MM.1S (cell line): ENCODE measurements at regions not wholly inside any gene's neighbourhood (a gene's known extent, or its start where the extent isn't known, plus 50 kb on each side); places are given as distances from the start of the nearest gene placed in this dataset.
A peak's percentile ranks its signal among the peaks of the same experiment; 100 is the strongest.

Source experiments
- DNase-seq: peaks from one replicate; pipeline ENCODE4 v3.0.0-alpha.2; 2015
- H2AFZ ChIP-seq: fragments of 300-600 bp; sonication (generic); 2 replicates; pipeline ENCODE4 v1.6.0; 2016; ENCODE audit warnings: antibody characterized with exemption, low read length
- H3F3A ChIP-seq: fragments of 300-600 bp; sonication (generic); 2 replicates; pipeline ENCODE4 v1.6.1; 2016; ENCODE audit warnings: mild to moderate bottlenecking, antibody characterized with exemption, low read length, moderate library complexity, mixed read lengths; ENCODE audit not compliant: insufficient read depth
- H3K27ac ChIP-seq: fragments of 300-600 bp; sonication (generic); 2 replicates; pipeline ENCODE4 v1.5.1; 2016; ENCODE audit warnings: mild to moderate bottlenecking, low read length
- H3K27me3 ChIP-seq: fragments of 300-600 bp; sonication (generic); replicated peaks from 2 replicates; pipeline ENCODE4 v1.6.0; 2016; ENCODE audit warnings: low read length; ENCODE audit not compliant: insufficient read depth
- H3K36me3 ChIP-seq: fragments of 300-600 bp; sonication (generic); replicated peaks from 2 replicates; pipeline ENCODE4 v1.6.1; 2016; ENCODE audit warnings: mild to moderate bottlenecking, low read length, mixed read lengths; ENCODE audit not compliant: insufficient read depth
- H3K4me1 ChIP-seq: fragments of 300-600 bp; sonication (generic); 2 replicates; pipeline ENCODE4 v1.6.1; 2016; ENCODE audit warnings: low read length, mixed read lengths
- H3K4me2 ChIP-seq: fragments of 300-600 bp; sonication (generic); 2 replicates; pipeline ENCODE4 v1.6.0; 2016; ENCODE audit warnings: low read depth, low read length
- H3K4me3 ChIP-seq: fragments of 300-600 bp; sonication (generic); 2 replicates; pipeline ENCODE4 v1.5.1; 2016; ENCODE audit warnings: low read length, mixed read lengths
- H3K79me2 ChIP-seq: fragments of 300-600 bp; sonication (generic); 2 replicates; pipeline ENCODE4 v1.6.1; 2016; ENCODE audit warnings: mixed run types, low read length, mixed read lengths
- H3K9ac ChIP-seq: fragments of 300-600 bp; sonication (generic); 2 replicates; pipeline ENCODE4 v1.6.1; 2016; ENCODE audit warnings: low read length, mixed read lengths
- H3K9me2 ChIP-seq: fragments of 300-600 bp; sonication (generic); replicated peaks from 2 replicates; pipeline ENCODE4 v1.6.1; 2016; ENCODE audit warnings: mild to moderate bottlenecking, low read length, mixed read lengths; ENCODE audit not compliant: insufficient read depth
- H3K9me3 ChIP-seq: fragments of 300-600 bp; sonication (generic); replicated peaks from 2 replicates; pipeline ENCODE4 v1.6.1; 2016; ENCODE audit warnings: mild to moderate bottlenecking, low read length, mixed read lengths; ENCODE audit not compliant: insufficient read depth
- H4K20me1 ChIP-seq: fragments of 300-600 bp; sonication (generic); 2 replicates; pipeline ENCODE4 v1.6.1; 2016; ENCODE audit warnings: mild to moderate bottlenecking, low read length, moderate library complexity, mixed read lengths; ENCODE audit not compliant: insufficient read depth
- EZH2 ChIP-seq: fragments of 300-600 bp; sonication (generic); optimal IDR thresholded peaks from 2 replicates; pipeline ENCODE3; 2017; ENCODE audit warnings: low read depth, mild to moderate bottlenecking, antibody characterized with exemption, low read length, mixed read lengths
- EZH2phosphoT487 ChIP-seq: fragments of 300-600 bp; sonication (generic); IDR thresholded peaks from 2 replicates; pipeline ENCODE4 v1.6.1; 2018; ENCODE audit warnings: antibody characterized with exemption, low read length
- TF ChIP-seq, protein P1 (sequence below): fragments of 300-600 bp; sonication (generic); IDR thresholded peaks from 2 replicates; pipeline ENCODE4 v1.5.1; 2016; ENCODE audit warnings: antibody characterized with exemption, low read length, mixed read lengths

DNA sequence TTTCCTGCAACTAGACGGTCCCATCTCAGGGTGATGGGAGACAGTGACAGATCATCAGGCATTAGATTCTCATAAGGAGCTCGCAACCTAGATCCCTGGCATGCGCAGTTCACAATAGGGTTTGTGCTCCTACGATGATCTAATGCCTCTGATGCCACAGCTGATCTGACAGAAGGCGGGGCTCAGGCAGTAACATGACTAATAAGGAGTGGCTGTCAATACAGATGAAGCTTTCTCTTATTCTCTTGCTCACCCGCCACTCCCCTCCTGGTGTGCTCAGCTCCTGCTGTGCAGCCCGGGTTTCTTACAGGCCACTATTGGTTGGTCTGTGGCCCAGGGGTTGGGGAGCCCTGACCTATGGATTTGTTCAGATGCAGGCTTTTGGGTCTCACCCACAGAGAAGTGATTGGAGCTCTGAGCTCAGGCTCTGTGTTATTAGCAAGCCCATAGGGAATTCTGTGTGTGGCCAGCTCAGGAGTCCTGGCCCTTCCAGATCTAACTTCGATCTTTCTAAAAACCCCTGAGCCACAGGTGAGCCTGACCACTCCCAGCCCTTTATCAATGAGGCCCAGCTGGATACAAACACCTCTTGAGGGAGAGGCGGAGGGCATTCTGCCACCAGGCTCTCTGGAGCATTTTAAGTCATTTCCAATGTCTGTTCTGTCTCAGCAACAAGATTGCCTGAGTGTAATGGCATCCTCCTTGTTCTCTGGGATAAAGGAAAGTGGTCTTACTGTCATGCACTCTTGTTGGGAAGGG, 351.8 kb downstream of the BUD13 start:
- H3K27ac ChIP-seq, result peak overlapping the region; percentile 42; the same call in 1 of the 2 replicates

DNA sequence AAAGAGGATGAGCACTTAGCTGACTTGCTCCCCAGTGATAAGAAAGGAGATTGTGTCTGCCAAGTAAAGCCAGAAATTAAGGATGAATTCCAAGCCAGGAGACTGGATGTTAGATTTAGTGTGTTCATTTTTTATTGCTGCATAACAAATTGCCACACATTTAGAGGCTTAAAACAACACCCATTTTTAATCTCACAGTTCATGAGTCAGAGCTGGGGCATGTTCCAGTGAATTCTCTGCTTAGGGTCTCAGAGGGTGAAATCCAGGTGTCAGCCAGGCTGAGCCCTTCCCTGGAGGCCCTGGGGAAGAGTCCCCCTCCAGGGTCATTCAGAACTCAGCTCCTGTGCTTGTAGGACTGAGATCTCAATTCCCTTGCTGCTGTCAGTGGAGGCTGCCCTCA, 352.8 kb downstream of the BUD13 start:
- Histone ChIP-seq H3K4me1 (peaks cover 18% of the 10 kb centered on the region), H3K9me2 (no peaks in the 10 kb centered on the region), H2AFZ (no peak overlapping the region), H3K27ac (no peak overlapping the region), H3K27me3 (no peaks in the 10 kb centered on the region), H4K20me1 (no peaks in the 10 kb centered on the region), H3K36me3 (no peaks in the 10 kb centered on the region), H3K9me3 (no peaks in the 10 kb centered on the region), H3K79me2 (no peaks in the 10 kb centered on the region), H3F3A (no peaks in the 10 kb centered on the region), H3K9ac (no peak overlapping the region), H3K4me3 (no peak overlapping the region), H3K4me2 (no peak overlapping the region)
- DNase-seq, result no peak
- TF ChIP-seq EZH2phosphoT487, result no peak
- no peak for TF ChIP-seq EZH2
- TF ChIP-seq, protein P1, sequence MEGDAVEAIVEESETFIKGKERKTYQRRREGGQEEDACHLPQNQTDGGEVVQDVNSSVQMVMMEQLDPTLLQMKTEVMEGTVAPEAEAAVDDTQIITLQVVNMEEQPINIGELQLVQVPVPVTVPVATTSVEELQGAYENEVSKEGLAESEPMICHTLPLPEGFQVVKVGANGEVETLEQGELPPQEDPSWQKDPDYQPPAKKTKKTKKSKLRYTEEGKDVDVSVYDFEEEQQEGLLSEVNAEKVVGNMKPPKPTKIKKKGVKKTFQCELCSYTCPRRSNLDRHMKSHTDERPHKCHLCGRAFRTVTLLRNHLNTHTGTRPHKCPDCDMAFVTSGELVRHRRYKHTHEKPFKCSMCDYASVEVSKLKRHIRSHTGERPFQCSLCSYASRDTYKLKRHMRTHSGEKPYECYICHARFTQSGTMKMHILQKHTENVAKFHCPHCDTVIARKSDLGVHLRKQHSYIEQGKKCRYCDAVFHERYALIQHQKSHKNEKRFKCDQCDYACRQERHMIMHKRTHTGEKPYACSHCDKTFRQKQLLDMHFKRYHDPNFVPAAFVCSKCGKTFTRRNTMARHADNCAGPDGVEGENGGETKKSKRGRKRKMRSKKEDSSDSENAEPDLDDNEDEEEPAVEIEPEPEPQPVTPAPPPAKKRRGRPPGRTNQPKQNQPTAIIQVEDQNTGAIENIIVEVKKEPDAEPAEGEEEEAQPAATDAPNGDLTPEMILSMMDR, result no peak

More for the DNA sequence above, 351.8 kb downstream of the BUD13 start:
- Histone ChIP-seq H3K9me3 (no peaks in the 10 kb centered on the region), H3K4me2 (peak overlapping the region; percentile 40; the same call in 1 of the 2 replicates), H2AFZ (no peak overlapping the region), H3K4me3 (no peak overlapping the region), H3K9ac (no peak overlapping the region), H3K36me3 (no peaks in the 10 kb centered on the region), H3K79me2 (no peaks in the 10 kb centered on the region), H3K4me1 (peaks cover 18% of the 10 kb centered on the region), H3F3A (no peaks in the 10 kb centered on the region), H3K27me3 (no peaks in the 10 kb centered on the region), H4K20me1 (no peaks in the 10 kb centered on the region), H3K9me2 (no peaks in the 10 kb centered on the region)
- TF ChIP-seq EZH2 (no peak), EZH2phosphoT487 (no peak)
- no peak for DNase-seq

DNA sequence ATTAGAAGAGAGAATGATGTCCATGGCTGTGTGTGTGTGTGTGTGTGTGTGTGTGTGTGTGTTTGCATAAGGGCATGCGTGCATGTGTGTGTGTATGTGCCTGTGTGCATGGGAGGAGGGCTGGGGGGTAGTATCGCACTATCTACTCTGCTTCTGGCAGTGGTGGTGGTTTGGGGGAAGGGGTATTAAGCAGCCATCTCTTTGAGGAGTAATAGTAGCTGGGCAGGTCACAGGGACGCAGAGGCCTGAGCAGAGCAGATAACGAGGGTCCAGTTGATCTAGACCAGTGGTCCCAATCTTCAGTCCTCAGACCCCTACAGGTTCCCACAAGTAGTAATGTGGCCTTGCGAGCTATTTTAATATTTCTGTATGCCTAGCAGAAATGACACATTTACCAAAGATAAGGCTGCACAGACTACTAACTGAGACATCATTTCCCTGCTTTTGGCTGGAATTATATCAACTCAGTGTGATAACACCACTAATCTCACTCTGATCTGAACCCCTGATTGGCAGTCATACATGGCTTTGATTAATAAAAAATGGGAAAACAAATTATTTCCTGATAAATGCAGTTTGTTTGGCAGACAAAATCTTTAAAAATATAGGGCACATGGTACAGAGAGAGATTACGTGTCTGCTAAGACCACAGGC, 354.3 kb downstream of the BUD13 start:
- H2AFZ ChIP-seq, result no peak overlapping the region
- TF ChIP-seq, protein P1, result no peak
- TF ChIP-seq EZH2, result no peak
- no peaks in the 10 kb centered on the region for H3K9me2 ChIP-seq
- no peaks in the 10 kb centered on the region for H3K79me2 ChIP-seq
- no peak for DNase-seq
- H3K4me3 ChIP-seq, result no peak overlapping the region
- no peaks in the 10 kb centered on the region for H4K20me1 ChIP-seq
- no peaks in the 10 kb centered on the region for H3F3A ChIP-seq
- no peak overlapping the region for H3K9ac ChIP-seq
- peaks cover 18% of the 10 kb centered on the region for H3K4me1 ChIP-seq
- no peaks in the 10 kb centered on the region for H3K27me3 ChIP-seq
- H3K36me3 ChIP-seq, result no peaks in the 10 kb centered on the region
- no peaks in the 10 kb centered on the region for H3K9me3 ChIP-seq
- no peak overlapping the region for H3K4me2 ChIP-seq
- H3K27ac ChIP-seq, result no peak overlapping the region

DNA sequence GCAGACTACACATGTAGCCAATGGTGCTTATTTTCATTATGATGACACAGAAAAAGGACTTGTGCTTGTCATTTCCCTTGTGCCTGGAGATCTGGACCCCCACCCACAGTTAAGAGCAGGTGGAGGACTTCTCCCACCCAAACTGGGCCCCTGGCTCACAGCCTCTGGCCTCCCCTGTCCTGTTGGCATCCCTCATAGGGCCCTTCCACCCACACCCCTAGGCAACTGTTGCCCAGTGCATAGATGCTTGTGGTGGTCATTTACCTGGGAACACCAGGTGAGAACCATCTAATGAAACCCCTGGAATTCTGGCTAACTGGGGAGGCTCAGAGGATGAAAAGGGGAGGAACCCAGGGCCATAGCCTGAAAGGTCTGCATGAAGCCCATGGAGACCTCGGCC, 355.9 kb downstream of the BUD13 start:
- Histone ChIP-seq H3K9me3 (no peaks in the 10 kb centered on the region), H3K4me1 (peaks cover 8% of the 10 kb centered on the region), H3K36me3 (no peaks in the 10 kb centered on the region), H3K27ac (no peak overlapping the region), H3K27me3 (no peaks in the 10 kb centered on the region), H3K79me2 (no peaks in the 10 kb centered on the region), H3K9me2 (no peaks in the 10 kb centered on the region), H3K4me3 (no peak overlapping the region), H3F3A (no peaks in the 10 kb centered on the region), H2AFZ (no peak overlapping the region), H3K9ac (no peak overlapping the region), H3K4me2 (no peak overlapping the region), H4K20me1 (no peaks in the 10 kb centered on the region)
- no peak for DNase-seq
- TF ChIP-seq EZH2, result no peak
- TF ChIP-seq, protein P1, result no peak
- no peak for TF ChIP-seq EZH2phosphoT487
